GM19351 (cell line): ENCODE measurements at regions not wholly inside any gene's neighbourhood (a gene's known extent, or its start where the extent isn't known, plus 50 kb on each side); places are given as distances from the start of the nearest gene placed in this dataset.

ENCODE experiments used
- ATAC-seq: cut with Tn5 transposase; IDR thresholded peaks from one replicate; pipeline ENCODE4 v1.9.1; 2021; ENCODE audit warnings: mild to moderate bottlenecking, moderate library complexity; ENCODE audit not compliant: unreplicated experiment

DNA sequence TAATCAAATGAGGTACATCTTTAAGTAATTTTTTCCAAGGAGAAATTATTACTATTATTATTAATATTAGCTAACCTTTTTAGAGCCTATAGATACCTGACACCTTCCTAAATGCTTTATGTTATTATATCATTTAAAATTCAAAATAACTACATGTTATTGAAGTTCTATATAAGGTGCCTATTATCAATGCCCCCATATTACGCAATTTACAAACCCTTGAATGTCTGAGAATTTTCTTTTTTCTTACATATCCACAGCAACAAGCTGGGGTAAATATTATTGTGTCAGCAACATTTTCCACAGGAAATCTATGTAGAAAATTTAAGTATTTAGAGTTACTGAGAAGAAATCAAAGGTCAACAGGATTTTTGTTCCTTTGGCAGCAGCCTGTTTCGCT lies 327.3 kb downstream of the NXPE2 start:
- ATAC-seq: no peak

DNA sequence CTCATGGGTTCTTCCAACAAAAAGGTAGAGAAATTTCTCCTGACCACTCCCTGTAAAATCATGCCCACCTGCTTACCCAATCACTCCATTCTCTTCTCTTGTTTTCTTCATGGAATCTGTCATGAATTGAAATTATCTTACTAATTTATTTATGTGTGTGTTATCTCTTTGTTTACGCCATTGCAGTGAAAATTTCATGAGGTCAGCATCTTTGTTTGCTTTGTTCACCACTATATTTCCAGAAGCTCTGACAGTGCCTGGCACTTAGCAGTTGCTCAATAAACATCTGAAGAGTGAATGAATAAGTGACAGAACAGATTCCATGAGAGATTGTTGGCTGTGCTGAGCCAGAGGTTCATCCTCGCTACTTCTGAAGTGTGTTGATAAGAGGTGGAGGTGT lies 329.5 kb downstream of the NXPE2 start:
- ATAC-seq: no peak

DNA sequence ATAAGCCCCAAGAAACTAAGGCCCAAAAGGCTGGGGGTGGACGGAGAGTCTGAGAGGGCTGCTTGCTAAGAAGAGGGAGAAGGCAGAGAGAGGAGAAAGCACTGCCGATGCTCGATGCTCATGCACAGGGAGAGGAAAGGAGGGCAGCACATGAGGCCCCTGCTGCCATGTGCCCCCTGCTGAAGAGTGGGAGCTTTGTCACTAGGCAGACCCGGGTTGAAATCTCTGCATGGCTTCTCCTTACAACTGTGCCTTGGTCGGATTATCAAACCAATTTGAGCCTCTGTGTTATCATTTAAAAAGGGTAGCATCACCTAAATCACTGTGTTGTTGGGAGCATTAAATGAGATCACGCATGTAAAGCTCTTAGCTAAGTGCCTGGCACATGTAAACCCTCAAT lies 330.5 kb downstream of the NXPE2 start:
- no peak for ATAC-seq

DNA sequence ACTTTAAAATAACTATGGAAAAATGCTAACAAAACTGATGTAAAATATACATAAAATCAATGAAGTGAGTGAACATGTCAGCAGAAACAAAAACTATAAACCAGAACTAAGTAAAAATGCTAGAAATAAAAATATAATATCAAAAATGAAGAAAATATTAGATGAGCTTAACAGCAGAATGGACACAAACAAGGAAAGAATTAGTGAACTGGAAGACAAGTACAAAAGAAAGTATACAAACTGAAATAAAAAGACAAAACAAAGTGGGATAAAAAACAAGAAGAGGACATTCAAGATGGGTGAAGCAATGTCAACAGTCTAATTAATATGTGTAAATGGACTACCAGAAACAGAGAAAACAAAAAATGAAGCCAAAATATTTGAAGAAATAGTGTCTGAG lies 339.2 kb downstream of the NXPE2 start:
- no peak for ATAC-seq

DNA sequence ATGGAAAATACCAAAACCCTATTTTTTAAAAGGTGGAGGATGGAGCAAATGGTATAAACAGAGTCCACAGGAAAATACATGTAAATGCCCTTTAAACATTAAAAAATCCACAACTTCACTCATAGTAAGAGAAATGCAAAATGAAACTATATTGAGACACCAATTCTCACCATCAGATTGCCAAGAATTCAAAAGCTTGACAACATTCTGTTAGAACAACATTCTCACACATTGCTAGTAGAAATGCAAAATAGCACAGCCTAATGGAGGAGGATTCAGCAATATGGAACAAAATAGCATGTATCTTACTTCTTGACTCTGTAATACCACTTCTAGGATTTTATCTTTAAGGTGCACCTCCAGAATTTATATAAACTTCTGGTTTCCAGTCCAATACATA lies 351.8 kb downstream of the NXPE2 start:
- ATAC-seq: no peak

DNA sequence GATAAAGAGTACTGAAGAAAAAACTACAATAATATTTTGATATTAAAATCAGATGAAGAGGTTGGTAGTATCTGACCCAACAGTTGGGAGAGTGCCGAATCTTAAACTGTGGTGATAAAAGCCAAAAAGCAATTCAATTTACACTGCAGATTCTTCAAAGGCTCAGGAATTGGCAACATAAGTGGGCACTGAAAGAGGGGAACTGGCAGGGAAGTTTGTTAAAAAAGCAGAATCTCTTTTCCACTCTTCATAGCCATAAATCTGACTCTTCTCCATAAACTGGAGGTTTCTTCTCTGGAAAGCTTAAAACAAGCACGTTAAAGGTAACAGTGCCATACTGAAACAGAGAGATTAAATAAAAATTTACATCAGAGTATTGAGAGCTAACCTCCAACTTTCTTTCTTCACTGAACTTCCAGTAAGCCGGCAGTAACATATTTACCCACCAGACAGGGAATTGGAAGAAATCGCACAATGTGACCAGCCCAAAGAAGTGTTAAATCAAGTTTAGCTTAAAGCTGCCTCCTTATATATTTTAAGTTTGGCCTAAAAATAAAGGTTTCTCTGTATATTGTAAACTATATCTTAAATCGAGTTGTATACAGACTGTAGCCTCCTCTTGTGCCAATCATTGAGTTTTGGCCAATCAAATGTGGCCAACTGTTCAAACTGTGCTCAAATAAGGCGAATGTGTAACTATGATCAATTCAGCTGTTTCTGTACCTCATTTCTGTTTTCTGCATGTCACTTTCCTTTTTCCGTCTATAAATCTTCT lies 358.3 kb downstream of the NXPE2 start:
- ATAC-seq: no peak

DNA sequence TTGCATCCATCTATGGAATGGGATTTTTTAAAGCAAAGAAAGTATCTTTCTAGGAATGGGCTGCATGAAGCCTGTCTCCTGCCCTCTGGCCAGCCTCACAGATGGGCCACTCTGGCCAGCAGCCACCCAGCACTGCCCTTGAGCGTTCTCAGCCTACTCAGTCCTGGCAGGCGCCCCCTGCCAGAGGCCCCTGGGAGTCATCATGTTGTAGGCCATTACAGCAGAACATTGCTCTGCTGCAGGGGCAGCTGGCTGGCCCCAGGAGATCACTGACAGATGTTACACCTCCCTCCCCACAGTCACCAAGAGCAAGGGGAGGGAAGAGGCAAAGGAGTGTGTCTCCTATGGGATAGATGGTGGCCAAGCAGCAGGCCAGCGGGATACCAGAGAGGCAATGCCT lies 363.7 kb downstream of the NXPE2 start:
- no peak for ATAC-seq

DNA sequence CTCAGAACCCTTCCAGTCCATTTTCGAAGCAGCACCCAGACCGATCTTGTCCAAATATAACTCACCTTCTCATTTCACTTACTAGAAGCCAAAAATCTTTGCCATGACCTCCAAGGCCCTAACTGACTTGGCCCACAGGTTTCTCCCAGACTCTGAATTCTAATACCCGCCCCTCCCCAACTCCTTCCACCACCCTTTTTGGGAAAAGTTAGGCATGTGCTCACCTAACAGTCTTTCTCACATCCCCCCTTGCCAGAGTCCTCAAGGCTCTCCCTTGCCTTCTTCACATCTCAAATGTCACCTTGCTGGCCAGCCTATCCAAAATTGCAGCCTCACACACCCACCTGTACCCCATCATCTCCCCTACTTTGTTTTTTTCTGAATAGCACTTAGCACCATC lies 369.3 kb downstream of the NXPE2 start:
- ATAC-seq: no peak

DNA sequence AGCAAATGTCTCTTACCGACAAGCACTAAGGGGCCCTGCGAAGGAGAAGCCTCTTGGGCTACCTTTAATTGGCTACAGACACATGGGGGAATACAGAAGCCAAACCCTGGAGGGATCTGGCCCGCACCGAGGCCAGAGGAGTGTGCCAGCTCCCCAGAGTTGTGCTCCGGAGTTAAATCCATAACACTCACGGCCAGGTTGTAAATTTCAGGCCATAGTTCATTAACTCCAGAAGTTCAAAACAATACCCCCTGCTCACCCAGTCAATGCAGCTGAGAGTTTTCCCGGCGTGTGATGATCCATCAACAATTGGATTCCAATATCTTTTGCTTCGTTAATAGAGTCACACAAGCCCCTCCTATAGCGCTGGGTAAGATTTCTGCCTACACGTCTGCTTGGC lies 371.5 kb downstream of the NXPE2 start:
- ATAC-seq: no peak

DNA sequence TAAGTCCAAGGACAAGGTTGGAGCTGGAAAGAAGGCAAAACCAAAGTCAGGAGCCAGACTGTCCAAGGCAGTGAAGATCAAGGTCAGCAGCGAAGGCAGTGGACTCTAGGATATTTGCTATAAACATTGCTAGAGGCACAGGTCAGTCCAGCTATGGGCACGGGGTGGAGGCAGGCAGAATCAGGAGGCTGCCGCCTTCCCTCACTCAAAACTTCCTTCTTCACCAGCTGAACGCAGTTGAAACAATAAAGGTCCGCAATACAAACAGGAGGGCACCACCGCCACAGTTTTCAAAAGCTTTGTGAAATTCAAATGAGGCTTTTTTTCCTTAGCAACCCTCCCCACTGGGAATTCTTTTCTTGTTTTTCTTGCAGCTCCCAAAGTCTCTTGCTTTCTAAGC lies 372.4 kb downstream of the NXPE2 start:
- no peak for ATAC-seq

DNA sequence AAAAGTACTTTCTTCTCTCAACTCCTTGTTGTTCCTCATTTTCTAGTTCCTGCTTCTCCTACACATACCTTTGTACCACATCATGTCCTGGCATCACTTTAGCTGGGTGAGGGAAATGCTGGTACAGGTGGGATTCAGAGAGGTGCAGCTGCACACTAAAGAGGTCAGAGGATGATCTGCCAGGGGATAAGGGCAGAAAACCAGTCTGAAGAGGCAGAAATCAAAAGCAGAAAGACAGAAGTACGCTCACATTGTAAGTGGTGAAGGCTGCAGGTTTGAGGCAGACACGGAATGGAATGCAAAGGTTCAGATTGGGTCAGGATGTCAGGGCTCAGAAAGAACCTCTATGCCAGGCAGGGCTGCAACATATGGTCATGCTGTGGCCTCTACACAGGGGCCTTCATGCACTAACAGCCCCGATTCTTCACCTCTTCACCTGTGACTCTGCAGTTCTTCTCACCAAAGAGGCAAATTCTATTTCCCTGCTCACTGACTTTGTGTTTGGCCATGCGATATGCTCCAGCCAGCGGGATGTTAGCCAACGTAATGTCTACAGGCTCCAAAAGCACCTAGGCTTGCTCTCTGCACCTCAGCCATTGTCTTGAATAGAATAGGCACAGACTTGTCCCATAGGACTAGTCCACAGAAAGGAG lies 373.7 kb downstream of the NXPE2 start:
- ATAC-seq: no peak

DNA sequence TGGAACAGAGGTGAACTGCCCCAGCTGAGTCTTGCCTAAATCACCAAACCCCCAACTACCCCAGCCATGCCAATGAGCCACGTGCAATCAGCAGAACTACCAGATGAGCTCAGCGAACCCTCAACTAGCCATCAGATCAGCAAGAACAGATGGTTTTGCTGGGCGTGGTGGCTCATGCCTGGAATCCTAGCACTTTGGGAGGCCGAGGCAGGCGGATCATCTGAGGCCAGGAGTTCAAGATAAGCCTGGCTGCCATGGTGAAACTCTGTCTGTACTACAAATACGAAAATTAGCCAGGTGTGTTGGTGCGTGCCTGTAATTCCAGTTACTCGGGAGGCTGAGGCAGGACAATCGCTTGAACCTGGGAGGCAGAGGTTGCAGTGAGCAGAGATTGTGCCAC lies 374.3 kb downstream of the NXPE2 start:
- no peak for ATAC-seq

DNA sequence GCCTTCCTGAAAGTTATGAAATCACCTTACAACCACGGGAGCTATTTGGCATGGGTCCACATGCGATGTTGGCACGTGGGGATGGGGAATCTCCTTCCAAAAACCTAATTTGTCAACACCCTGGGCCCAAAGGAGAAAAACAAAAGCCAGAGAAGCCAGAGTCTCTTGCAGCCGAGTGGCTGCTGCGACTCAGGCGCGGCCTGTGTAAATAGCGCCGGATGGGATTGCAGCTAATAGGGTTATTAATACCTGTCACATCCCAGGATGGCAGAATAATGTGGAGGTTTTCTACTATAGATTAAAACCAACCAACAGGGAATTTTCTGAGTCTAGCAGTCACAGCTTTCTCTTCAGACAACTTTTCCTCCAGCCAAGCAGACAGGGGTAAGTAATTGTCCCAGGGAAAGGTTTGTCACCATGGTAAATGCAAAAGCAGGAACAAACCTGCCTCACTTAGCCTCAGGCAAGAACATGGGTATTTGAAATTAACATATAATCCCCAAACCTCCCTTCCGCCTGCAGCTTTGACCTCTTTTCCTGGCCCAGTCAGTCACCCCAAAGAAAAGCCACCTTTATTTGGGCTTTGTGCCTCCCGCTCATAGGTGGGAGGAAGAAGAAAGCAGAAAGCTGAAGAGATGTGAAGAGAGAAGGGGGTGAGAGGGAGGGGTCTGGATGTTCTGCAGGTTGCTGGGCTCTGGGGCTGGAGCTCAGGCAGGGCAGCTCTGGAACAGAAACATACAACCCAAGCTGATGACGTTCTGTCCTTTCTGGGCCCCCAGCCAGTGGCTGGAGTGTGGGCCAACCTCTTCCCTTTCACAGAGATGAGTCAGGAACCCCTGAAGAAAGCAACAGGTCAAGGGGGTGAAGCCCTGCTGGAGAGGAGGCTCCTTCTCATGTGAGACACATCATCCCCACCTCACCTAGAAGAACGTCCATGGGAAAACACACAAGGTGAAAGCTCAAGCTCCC lies 376.5 kb downstream of the NXPE2 start:
- no peak for ATAC-seq

DNA sequence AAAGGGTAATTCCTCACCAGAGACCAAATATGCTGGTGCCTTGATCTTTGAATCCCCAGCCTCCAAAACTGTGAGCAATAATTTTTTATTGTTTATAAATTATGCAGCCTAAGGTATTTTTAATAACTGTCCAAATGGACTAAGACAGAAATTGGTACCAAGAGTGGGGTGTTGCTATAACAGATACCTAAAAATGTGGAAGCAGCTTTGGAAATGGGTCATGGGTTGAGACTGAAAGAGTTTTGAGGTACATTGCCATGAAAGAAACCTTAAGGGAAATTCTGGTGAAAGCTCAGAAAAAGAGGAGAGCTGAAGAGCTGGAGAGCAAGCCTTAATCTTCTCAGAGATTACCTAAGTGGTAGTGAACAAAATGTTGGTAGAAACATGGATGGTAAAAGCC lies 378.2 kb downstream of the NXPE2 start:
- ATAC-seq: no peak

DNA sequence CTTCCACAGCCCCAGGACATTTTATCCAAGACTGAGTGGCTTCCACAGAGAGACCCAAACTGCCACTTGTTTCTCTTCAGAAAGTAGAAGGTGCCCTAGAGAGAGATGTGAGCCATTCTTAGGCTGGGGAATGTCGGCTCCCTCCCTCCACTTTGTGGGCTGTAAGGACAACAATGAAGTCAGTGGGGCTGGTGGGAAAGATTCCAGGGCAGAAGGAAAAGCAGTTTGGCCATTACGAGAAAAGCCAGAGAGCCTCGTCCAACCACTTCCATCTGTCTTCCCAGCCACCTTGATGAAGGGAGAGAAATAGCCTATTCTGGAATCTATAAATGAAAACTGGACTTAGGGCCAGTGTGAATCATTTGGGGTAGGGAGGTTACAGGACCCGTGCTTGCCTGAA lies 382.5 kb downstream of the NXPE2 start:
- ATAC-seq: no peak

DNA sequence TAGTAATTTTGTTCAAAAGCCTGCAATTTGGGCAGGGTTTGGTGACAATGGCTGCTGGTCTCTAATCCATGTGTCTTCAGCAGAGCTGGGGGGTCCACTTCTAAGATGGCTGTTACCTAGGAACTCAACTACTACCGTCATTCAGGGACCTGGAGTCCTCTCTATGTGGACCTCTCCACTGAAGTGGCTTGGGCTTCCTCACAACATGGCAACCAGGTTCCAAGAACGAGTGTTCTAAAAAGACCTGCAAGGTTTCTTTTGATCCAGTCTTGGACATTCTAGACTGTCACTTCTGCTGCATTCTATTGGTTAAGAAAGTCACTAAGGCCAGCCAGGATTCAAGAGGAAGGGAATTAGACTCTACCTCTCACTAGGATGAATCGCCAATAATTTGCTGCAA lies 387.0 kb downstream of the NXPE2 start:
- no peak for ATAC-seq

DNA sequence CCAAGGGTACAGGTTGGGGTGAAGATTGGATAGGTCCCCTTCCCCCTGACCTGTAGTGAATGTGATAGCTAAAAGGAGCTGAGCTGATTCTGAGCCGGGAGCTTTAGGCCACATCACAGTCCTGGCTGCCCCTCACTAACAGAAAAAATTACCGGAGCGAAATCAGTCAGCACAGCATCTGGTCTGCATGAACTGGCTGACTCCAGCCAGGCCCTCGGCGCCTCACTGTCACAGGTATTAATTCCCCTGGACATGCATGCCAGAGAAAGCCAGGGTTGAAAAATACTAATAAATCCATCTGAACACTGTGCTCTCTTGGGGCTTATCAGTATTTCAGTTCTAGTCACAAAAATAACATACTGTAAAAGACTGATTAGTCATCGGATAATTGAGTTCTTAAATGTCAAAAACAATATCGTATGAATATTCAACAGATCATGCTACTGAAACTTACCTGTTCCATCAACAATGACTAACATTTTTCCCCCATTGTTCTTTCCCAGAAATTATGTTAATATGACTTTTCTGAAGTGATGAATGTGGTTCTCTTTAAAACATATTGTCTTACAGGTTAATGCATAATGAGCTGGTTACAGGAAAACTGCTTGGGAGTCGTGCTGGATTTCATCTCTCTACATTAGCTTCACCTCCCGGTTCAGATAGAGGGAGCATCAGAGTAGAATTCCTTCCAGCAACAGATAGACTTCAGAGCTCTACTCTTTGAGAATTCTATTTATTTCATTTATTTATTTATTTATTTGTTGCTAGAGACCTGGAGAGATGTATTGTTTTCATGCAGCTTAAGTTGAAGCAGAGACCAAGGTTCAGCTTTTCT lies 387.7 kb downstream of the NXPE2 start:
- ATAC-seq: no peak

DNA sequence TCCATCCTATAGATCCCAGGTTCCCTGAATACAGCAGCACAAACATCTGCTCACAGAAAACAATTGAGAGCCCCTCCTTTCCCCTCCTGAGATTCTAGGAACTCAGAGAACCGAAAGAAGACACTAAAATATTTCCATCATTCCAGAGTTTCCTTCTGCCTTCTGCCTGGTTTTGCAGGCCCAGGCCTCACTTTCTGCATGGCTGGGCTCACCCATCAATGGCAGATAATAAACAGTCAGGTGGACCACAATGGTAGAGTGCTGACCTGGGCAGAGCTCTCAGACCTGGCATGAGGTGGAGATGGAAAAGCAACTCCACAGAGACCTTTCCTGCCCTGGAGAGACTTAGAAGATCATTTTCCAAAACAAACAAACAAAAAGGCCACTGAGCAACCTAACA lies 389.1 kb downstream of the NXPE2 start:
- no peak for ATAC-seq

DNA sequence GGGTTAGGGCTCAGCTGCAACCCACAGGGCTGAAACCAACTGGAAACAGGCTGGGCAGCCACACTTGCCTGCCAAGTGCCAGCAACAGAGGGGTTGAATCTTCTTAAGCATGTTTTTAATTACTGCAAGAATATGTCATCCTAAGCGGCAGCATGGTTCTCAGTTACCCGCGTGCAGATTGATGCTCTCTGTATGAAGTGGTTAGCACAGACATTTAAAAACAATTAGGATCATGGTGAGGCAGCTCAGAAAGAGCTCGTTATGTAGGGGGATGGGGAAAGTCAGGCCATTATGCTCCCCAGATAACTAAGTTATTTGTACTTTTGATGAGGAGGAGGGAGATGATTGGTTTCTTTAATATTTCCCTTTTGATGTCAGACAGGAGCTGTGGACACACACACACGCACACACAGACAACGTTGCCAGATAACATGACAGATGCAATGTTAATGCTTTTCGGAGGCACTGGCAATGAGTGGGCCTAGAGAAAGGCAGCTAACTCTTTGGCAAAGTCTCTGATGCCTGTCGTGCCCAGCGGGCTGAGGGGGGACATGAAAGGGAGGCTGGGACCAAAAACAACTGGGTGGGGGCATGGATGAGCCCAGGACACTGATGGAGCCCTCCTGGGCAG lies 389.7 kb downstream of the NXPE2 start:
- no peak for ATAC-seq

DNA sequence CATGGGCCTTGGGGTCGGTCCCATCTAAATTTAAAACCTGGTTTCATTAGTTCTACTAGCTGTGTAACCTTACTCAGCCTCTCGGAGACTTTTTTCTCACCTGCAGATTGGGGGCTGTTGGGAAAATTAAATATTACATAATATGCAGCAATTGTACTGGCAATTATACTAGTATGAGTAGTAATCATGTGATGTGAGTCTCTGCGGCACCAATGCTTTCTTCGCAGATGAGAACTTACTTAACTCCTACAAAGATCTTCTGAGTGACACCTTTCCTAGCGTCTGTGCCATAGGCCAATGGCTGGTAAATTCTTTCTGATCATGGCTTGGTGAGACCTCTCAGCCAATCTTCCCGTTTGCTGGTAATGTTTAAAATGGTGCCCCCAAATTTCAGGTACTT lies 391.3 kb downstream of the NXPE2 start:
- no peak for ATAC-seq
